ENCODE measurements at regions not wholly inside any gene's neighbourhood (a gene's known extent, or its start where the extent isn't known, plus 50 kb on each side); places are given as distances from the start of the nearest gene placed in this dataset.

GRCh38 chr21:43300496-43301408 is 126.2 kb downstream of the SIK1 start:
- Mint-ChIP-seq H3K27me3 (no peaks in the 10 kb centered on the region), H3K9me3 (no peaks in the 10 kb centered on the region), H3K36me3 (ENCODE audit: low read depth) (no peaks in the 10 kb centered on the region), H3K4me1 (ENCODE audit: low read depth) (no peaks in the 10 kb centered on the region), H3K4me3 (no peak overlapping the region), H3K27ac (no peak overlapping the region)
- no peak for DNase-seq

GRCh38 chr21:43299441-43300277 is 127.3 kb downstream of the SIK1 start:
- Mint-ChIP-seq H3K27me3 (no peaks in the 10 kb centered on the region), H3K9me3 (no peaks in the 10 kb centered on the region), H3K4me3 (no peak overlapping the region), H3K27ac (no peak overlapping the region), H3K36me3 (ENCODE audit: low read depth) (no peaks in the 10 kb centered on the region), H3K4me1 (ENCODE audit: low read depth) (no peaks in the 10 kb centered on the region)
- DNase-seq: no peak

- DNase-seq: no peak
- no peaks in the 10 kb centered on the region for H3K9me3 Mint-ChIP-seq
- H3K36me3 Mint-ChIP-seq (ENCODE audit: low read depth): no peaks in the 10 kb centered on the region
- no peak overlapping the region for H3K4me3 Mint-ChIP-seq
- H3K4me1 Mint-ChIP-seq (ENCODE audit: low read depth): no peaks in the 10 kb centered on the region
- H3K27ac Mint-ChIP-seq: no peak overlapping the region
- H3K27me3 Mint-ChIP-seq: no peaks in the 10 kb centered on the region
These were observed 128.1 kb downstream of the SIK1 start for GRCh38 chr21:43298546-43299440.

GRCh38 chr21:43297989-43298388 is 128.9 kb downstream of the SIK1 start:
- H3K9me3 Mint-ChIP-seq: no peaks in the 10 kb centered on the region
- no peaks in the 10 kb centered on the region for H3K4me1 Mint-ChIP-seq (ENCODE audit: low read depth)
- no peak for DNase-seq
- H3K36me3 Mint-ChIP-seq (ENCODE audit: low read depth): no peaks in the 10 kb centered on the region
- peaks cover 3% of the 10 kb centered on the region for H3K27me3 Mint-ChIP-seq
- no peak overlapping the region for H3K4me3 Mint-ChIP-seq
- H3K27ac Mint-ChIP-seq: no peak overlapping the region

GRCh38 chr21:43297391-43297981 is 128.7 kb downstream of the CRYAA start:
- no peaks in the 10 kb centered on the region for H3K9me3 Mint-ChIP-seq

GRCh38 chr21:43295066-43295958 is 126.5 kb downstream of the CRYAA start:
- Mint-ChIP-seq H3K27me3 (peaks cover 3% of the 10 kb centered on the region), H3K4me3 (no peak overlapping the region), H3K36me3 (ENCODE audit: low read depth) (no peaks in the 10 kb centered on the region), H3K27ac (no peak overlapping the region), H3K4me1 (ENCODE audit: low read depth) (no peaks in the 10 kb centered on the region), H3K9me3 (no peaks in the 10 kb centered on the region)
- DNase-seq: no peak

More at GRCh38 chr21:43297391-43297981, 128.7 kb downstream of the CRYAA start:
- Mint-ChIP-seq H3K36me3 (ENCODE audit: low read depth) (no peaks in the 10 kb centered on the region), H3K4me3 (no peak overlapping the region), H3K4me1 (ENCODE audit: low read depth) (no peaks in the 10 kb centered on the region), H3K27me3 (peaks cover 3% of the 10 kb centered on the region), H3K27ac (no peak overlapping the region)
- DNase-seq: no peak

GRCh38 chr21:43294194-43294902 is 125.5 kb downstream of the CRYAA start:
- no peak overlapping the region for H3K4me3 Mint-ChIP-seq
- no peaks in the 10 kb centered on the region for H3K4me1 Mint-ChIP-seq (ENCODE audit: low read depth)
- no peak overlapping the region for H3K27ac Mint-ChIP-seq
- peaks cover 3% of the 10 kb centered on the region for H3K27me3 Mint-ChIP-seq
- H3K36me3 Mint-ChIP-seq (ENCODE audit: low read depth): no peaks in the 10 kb centered on the region
- no peak for DNase-seq
- no peaks in the 10 kb centered on the region for H3K9me3 Mint-ChIP-seq

GRCh38 chr21:43292866-43293142 is 124.0 kb downstream of the CRYAA start:
- H3K27ac Mint-ChIP-seq: no peak overlapping the region
- no peak overlapping the region for H3K4me3 Mint-ChIP-seq
- no peaks in the 10 kb centered on the region for H3K36me3 Mint-ChIP-seq (ENCODE audit: low read depth)
- DNase-seq: no peak
- no peaks in the 10 kb centered on the region for H3K9me3 Mint-ChIP-seq
- no peaks in the 10 kb centered on the region for H3K4me1 Mint-ChIP-seq (ENCODE audit: low read depth)
- peaks cover 3% of the 10 kb centered on the region for H3K27me3 Mint-ChIP-seq

- H3K4me3 Mint-ChIP-seq: no peak overlapping the region
- no peak overlapping the region for H3K27ac Mint-ChIP-seq
- DNase-seq: no peak
- peaks cover 3% of the 10 kb centered on the region for H3K27me3 Mint-ChIP-seq
- no peaks in the 10 kb centered on the region for H3K36me3 Mint-ChIP-seq (ENCODE audit: low read depth)
- no peaks in the 10 kb centered on the region for H3K9me3 Mint-ChIP-seq
- H3K4me1 Mint-ChIP-seq (ENCODE audit: low read depth): peaks cover under 1% of the 10 kb centered on the region
These were observed 123.4 kb downstream of the CRYAA start for GRCh38 chr21:43292041-43292865.

GRCh38 chr21:43291347-43291950 is 122.6 kb downstream of the CRYAA start:
- Mint-ChIP-seq H3K27me3 (peaks cover 3% of the 10 kb centered on the region), H3K4me1 (ENCODE audit: low read depth) (peaks cover 3% of the 10 kb centered on the region), H3K36me3 (ENCODE audit: low read depth) (no peaks in the 10 kb centered on the region), H3K27ac (no peak overlapping the region), H3K4me3 (no peak overlapping the region), H3K9me3 (no peaks in the 10 kb centered on the region)
- DNase-seq: no peak

GRCh38 chr21:43290421-43291346 is 121.9 kb downstream of the CRYAA start:
- Mint-ChIP-seq H3K4me1 (ENCODE audit: low read depth) (peaks cover 3% of the 10 kb centered on the region), H3K27me3 (peaks cover 3% of the 10 kb centered on the region), H3K9me3 (no peaks in the 10 kb centered on the region), H3K4me3 (no peak overlapping the region), H3K36me3 (ENCODE audit: low read depth) (no peaks in the 10 kb centered on the region), H3K27ac (no peak overlapping the region)
- no peak for DNase-seq

Data from activated T-cell treated with anti-CD3 and anti-CD28 coated beads, Interleukin-2, amount 50 U/mL, for 24 hours (primary cell).